H1 (cell line): ENCODE measurements at regions not wholly inside any gene's neighbourhood (a gene's known extent, or its start where the extent isn't known, plus 50 kb on each side); places are given as distances from the start of the nearest gene placed in this dataset.

Source experiments
- CTCF ChIA-PET: fragments of 300-600 bp; sonication (Branson Sonifier 250); formaldehyde crosslinking; loops from one replicate; lab custom pipeline; 2021; ENCODE audit not compliant: partially characterized antibody; lab: Charles Lee
- POLR2A ChIA-PET: fragments of 300-600 bp; sonication (Branson Sonifier 250); formaldehyde crosslinking; loops from one replicate; lab custom pipeline; 2021; ENCODE audit warnings: inconsistent platforms; ENCODE audit not compliant: partially characterized antibody; lab: Charles Lee
- DNase-seq, 2 experiments: peaks; one replicate each; pipeline versions ENCODE4 v3.0.0 to v3.0.0-alpha.2; 2010 to 2022; ENCODE audit warnings: low spot score in 2 of 2, low read depth in 1 of 2, mixed read lengths in 1 of 2
- FAIRE-seq: peaks from 2 replicates; lab custom pipeline; 2011; peaks lifted over from hg19 to GRCh38; lab: Jason Lieb, UNC
- H2AFZ ChIP-seq: 2 replicates; pipeline ENCODE4 v1.8.1; 2012; ENCODE audit warnings: low read length, inconsistent platforms
- H2AK5ac ChIP-seq: 2 replicates; pipeline ENCODE4 v1.6.1; 2013; ENCODE audit warnings: low read depth, low read length
- H2BK120ac ChIP-seq: replicated peaks from 2 replicates; pipeline ENCODE3; 2013; ENCODE audit warnings: low read depth, low read length, inconsistent platforms
- H2BK12ac ChIP-seq: 2 replicates; pipeline ENCODE4 v1.6.1; 2013; ENCODE audit warnings: low read depth, low read length
- H2BK15ac ChIP-seq: 2 replicates; pipeline ENCODE4 v1.6.1; 2013; ENCODE audit warnings: low read length
- H2BK20ac ChIP-seq: 2 replicates; pipeline ENCODE4 v1.6.1; 2013; ENCODE audit warnings: low read length
- H2BK5ac ChIP-seq: 2 replicates; pipeline ENCODE4 v1.6.1; 2013; ENCODE audit warnings: low read depth, low read length
- H3K14ac ChIP-seq: 2 replicates; pipeline ENCODE4 v1.6.1; 2013; ENCODE audit warnings: inconsistent platforms; ENCODE audit not compliant: insufficient read length
- H3K18ac ChIP-seq: 2 replicates; pipeline ENCODE4 v1.6.1; 2013; ENCODE audit warnings: low read length; ENCODE audit errors: extremely low read depth
- H3K23ac ChIP-seq: 2 replicates; pipeline ENCODE4 v1.6.1; 2013; ENCODE audit warnings: inconsistent platforms; ENCODE audit not compliant: insufficient read length
- H3K23me2 ChIP-seq: 2 replicates; pipeline ENCODE4 v1.6.1; 2013; ENCODE audit warnings: low read depth, low read length
- H3K27ac ChIP-seq: 2 replicates; pipeline ENCODE4 v1.6.1; 2011; ENCODE audit warnings: low read depth, low read length, inconsistent platforms
- H3K27me3 ChIP-seq, 4 experiments: replicated peaks in 1 of 4; 1 replicate in 1 of 4; 2 replicates in 3 of 4; pipeline versions ENCODE4 v1.6.1 to v1.8.1; 2011 to 2013; ENCODE audit warnings: low read length in 3 of 4, mild to moderate bottlenecking in 3 of 4, inconsistent platforms in 2 of 4, mixed read lengths in 2 of 4, moderate library complexity in 1 of 4; ENCODE audit not compliant: control insufficient read depth in 3 of 4, insufficient read depth in 3 of 4; ENCODE audit errors: extremely low read depth in 1 of 4
- H3K36me3 ChIP-seq, 4 experiments: 2 replicates each; pipeline versions ENCODE4 v1.6.1 to v1.8.1; 2011 to 2013; ENCODE audit warnings: mild to moderate bottlenecking in 4 of 4, low read length in 3 of 4, moderate library complexity in 2 of 4, control low read depth in 1 of 4, inconsistent platforms in 1 of 4; ENCODE audit not compliant: insufficient read depth in 4 of 4, control insufficient read depth in 2 of 4
- H3K4ac ChIP-seq: replicated peaks from 2 replicates; pipeline ENCODE3; 2013; ENCODE audit warnings: low read length, low read depth, mixed read lengths, inconsistent platforms; ENCODE audit not compliant: insufficient read length
- H3K4me1 ChIP-seq, 4 experiments: replicated peaks in 1 of 4; 1 replicate in 1 of 4; 2 replicates in 3 of 4; pipeline versions ENCODE4 v1.6.1 to v1.8.1; 2011 to 2013; ENCODE audit warnings: low read length in 3 of 4, inconsistent platforms in 2 of 4, mixed read lengths in 1 of 4; ENCODE audit not compliant: insufficient read depth in 4 of 4, control insufficient read depth in 3 of 4
- H3K4me2 ChIP-seq, 2 experiments: 2 replicates each; pipeline versions ENCODE4 v1.6.1 to v1.8.1; 2011 to 2013; ENCODE audit warnings: low read depth in 2 of 2, low read length in 2 of 2, control low read depth in 1 of 2, inconsistent platforms in 1 of 2, mild to moderate bottlenecking in 1 of 2; ENCODE audit not compliant: insufficient read depth in 1 of 2
- H3K4me3 ChIP-seq, 4 experiments: fragments of 200-600, 300-600 bp in 1 of 4; sonication (generic), shearing (Covaris generic), sonication (Bioruptor Twin) in 1 of 4; 2 replicates each; pipeline versions ENCODE4 v1.5.1 to v1.8.1; 2011 to 2016; ENCODE audit warnings: low read length in 4 of 4, low read depth in 3 of 4, control low read depth in 2 of 4, inconsistent platforms in 2 of 4, mild to moderate bottlenecking in 2 of 4, mixed read lengths in 1 of 4, moderate library complexity in 1 of 4; ENCODE audit not compliant: insufficient read depth in 2 of 4; ENCODE audit errors: extremely low read depth in 1 of 4
- H3K56ac ChIP-seq: replicated peaks from 2 replicates; pipeline ENCODE3; 2013; ENCODE audit warnings: low read depth, mild to moderate bottlenecking, mixed read lengths, low read length, inconsistent platforms; ENCODE audit not compliant: insufficient read length
- H3K79me1 ChIP-seq: 2 replicates; pipeline ENCODE4 v1.6.1; 2013; ENCODE audit warnings: low read depth, low read length, control low read depth
- H3K79me2 ChIP-seq, 2 experiments: 2 replicates each; pipeline versions ENCODE4 v1.6.1 to v1.8.1; 2012 to 2013; ENCODE audit warnings: low read length in 2 of 2, mild to moderate bottlenecking in 2 of 2, inconsistent platforms in 1 of 2; ENCODE audit not compliant: insufficient read depth in 2 of 2, control insufficient read depth in 1 of 2
- H3K9ac ChIP-seq, 4 experiments: replicated peaks in 1 of 4; 1 replicate in 1 of 4; 2 replicates in 3 of 4; pipeline versions ENCODE4 v1.6.1 to v1.8.1; 2011 to 2013; ENCODE audit warnings: low read depth in 3 of 4, low read length in 3 of 4, control low read depth in 2 of 4, mild to moderate bottlenecking in 2 of 4, moderate library complexity in 2 of 4, inconsistent platforms in 1 of 4; ENCODE audit errors: extremely low read depth in 1 of 4
- H3K9me3 ChIP-seq, 2 experiments: 2 replicates each; pipeline versions ENCODE4 v1.6.1 to v1.8.1; 2012 to 2013; ENCODE audit warnings: mild to moderate bottlenecking in 2 of 2, moderate library complexity in 2 of 2, control low read depth in 1 of 2, inconsistent platforms in 1 of 2, low read depth in 1 of 2, low read length in 1 of 2, mixed read lengths in 1 of 2; ENCODE audit not compliant: insufficient read depth in 2 of 2
- H4K20me1 ChIP-seq, 2 experiments: replicated peaks in 1 of 2; 2 replicates each; pipeline versions ENCODE3 to v1.8.1; 2011 to 2013; ENCODE audit warnings: inconsistent platforms in 2 of 2, low read length in 2 of 2, mild to moderate bottlenecking in 1 of 2; ENCODE audit not compliant: insufficient read depth in 2 of 2, control insufficient read depth in 1 of 2
- H4K5ac ChIP-seq: 2 replicates; pipeline ENCODE4 v1.6.1; 2013; ENCODE audit warnings: low read length, low read depth, mixed read lengths, inconsistent platforms; ENCODE audit not compliant: insufficient read length
- H4K8ac ChIP-seq: 2 replicates; pipeline ENCODE4 v1.8.0; 2013; ENCODE audit warnings: mild to moderate bottlenecking, moderate library complexity, low read length, inconsistent platforms; ENCODE audit not compliant: insufficient read depth; ENCODE audit errors: extremely low read depth
- H4K91ac ChIP-seq: replicated peaks from 2 replicates; pipeline ENCODE3; 2013; ENCODE audit warnings: low read length, mixed read lengths, inconsistent platforms; ENCODE audit not compliant: insufficient read length
- EGR1 ChIP-seq: IDR thresholded peaks from 2 replicates; pipeline ENCODE4 v1.6.1; 2011; ENCODE audit warnings: low read depth, low read length, borderline replicate concordance
- EP300 ChIP-seq, 2 experiments: IDR thresholded peaks; 1 replicate in 1 of 2; 2 replicates in 1 of 2; pipeline ENCODE4 v1.6.1; 2011 to 2012; ENCODE audit warnings: low read depth in 2 of 2, low read length in 2 of 2, mild to moderate bottlenecking in 2 of 2, borderline replicate concordance in 1 of 2, inconsistent platforms in 1 of 2, moderate library complexity in 1 of 2
- HDAC6 ChIP-seq: IDR thresholded peaks from one replicate; pipeline ENCODE4 v1.7.1; 2012; ENCODE audit warnings: low read depth, mild to moderate bottlenecking, inconsistent platforms, low read length, moderate library complexity
- KDM4A ChIP-seq: IDR thresholded peaks from one replicate; pipeline ENCODE4 v1.7.1; 2012; ENCODE audit warnings: low read depth, mild to moderate bottlenecking, moderate library complexity, low read length, inconsistent platforms; ENCODE audit not compliant: severe bottlenecking
- NANOG ChIP-seq: IDR thresholded peaks from 2 replicates; pipeline ENCODE4 v1.6.1; 2011; ENCODE audit warnings: low read length, low read depth, mild to moderate bottlenecking, inconsistent platforms; ENCODE audit not compliant: insufficient read depth, poor library complexity, severe bottlenecking
- PHF8 ChIP-seq: fragments of 200-600 bp; sonication (generic); conservative IDR thresholded peaks from 2 replicates; pipeline ENCODE4 v1.7.1; 2012; ENCODE audit warnings: low read depth, mild to moderate bottlenecking, inconsistent platforms, low read length, moderate library complexity
- POLR2A ChIP-seq, 2 experiments: IDR thresholded peaks; 1 replicate in 1 of 2; 2 replicates in 1 of 2; pipeline ENCODE4 v1.6.1; 2011; ENCODE audit warnings: low read depth in 2 of 2, low read length in 2 of 2, mild to moderate bottlenecking in 2 of 2; ENCODE audit errors: control extremely low read depth in 1 of 2
- RNF2 ChIP-seq: fragments of 200-900, 300-1000 bp; sonication (generic); IDR thresholded peaks from 2 replicates; pipeline ENCODE4 v1.7.1; 2016; ENCODE audit warnings: borderline replicate concordance, low read depth, mild to moderate bottlenecking, antibody characterized with exemption, low read length; ENCODE audit not compliant: poor library complexity, severe bottlenecking; ENCODE audit errors: missing control alignments
- SIN3A ChIP-seq, 2 experiments: IDR thresholded peaks in 1 of 2; conservative IDR thresholded peaks in 1 of 2; 2 replicates each; pipeline ENCODE4 v1.6.1; 2011 to 2012; ENCODE audit warnings: low read length in 2 of 2, improper control_type of control experiment in 1 of 2, low read depth in 1 of 2, mild to moderate bottlenecking in 1 of 2
- TEAD4 ChIP-seq: IDR thresholded peaks from 2 replicates; pipeline ENCODE4 v1.6.1; 2012; ENCODE audit warnings: low read depth, low read length, inconsistent platforms, mixed read lengths
- WGBS, 2 experiments: shearing (Covaris generic) in 1 of 2; methylation state at CpG; one replicate each; pipeline versions ENCODE4 v1.1.6 to v1.1.7; 2013 to 2015; ENCODE audit warnings: low lambda C conversion rate in 2 of 2, mixed read lengths in 2 of 2, inconsistent platforms in 1 of 2, low coverage in 1 of 2, missing lambda C conversion rate in 1 of 2; ENCODE audit not compliant: insufficient replicate concordance in 2 of 2, insufficient coverage in 1 of 2, insufficient read length in 1 of 2; ENCODE audit errors: extremely low coverage in 1 of 2, missing lambda C conversion rate in 1 of 2; 5-methylcytosine and 5-hydroxymethylcytosine counted together

DNA sequence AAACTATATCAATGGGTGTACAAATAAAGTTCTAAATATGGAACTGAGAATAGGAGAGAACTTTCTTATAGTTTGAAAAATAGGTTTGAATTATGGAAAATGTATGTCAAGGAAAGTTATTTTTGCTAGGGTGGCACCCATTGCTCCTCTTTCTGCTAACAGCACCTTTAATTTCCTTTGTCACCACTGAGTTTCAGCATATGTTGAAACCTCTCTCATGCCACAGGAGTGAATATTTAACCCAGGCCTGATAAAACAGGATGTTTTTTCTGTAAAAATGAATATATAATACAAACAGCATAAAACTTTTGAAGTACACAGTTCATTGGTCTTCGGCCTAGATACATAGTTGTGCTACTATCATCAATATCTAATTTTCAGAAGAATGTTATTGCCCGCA, 385.5 kb upstream of the ANO5 start:
- no peaks in the 10 kb centered on the region for H3K27me3 ChIP-seq
- no peak overlapping the region for H2AFZ ChIP-seq
- CTCF ChIA-PET, result no interaction called here
- no peaks in the 10 kb centered on the region for H3K4me1 ChIP-seq
- peaks cover 0 to 11% of the 10 kb centered on the region in 2 experiments; a peak in 1 of 4 replicates for H3K9me3 ChIP-seq
- FAIRE-seq (no peak), DNase-seq (no peak)
- H3K56ac ChIP-seq, result no peak overlapping the region
- H4K8ac ChIP-seq, result no peak overlapping the region
- H3K79me1 ChIP-seq, result no peaks in the 10 kb centered on the region
- no peak overlapping the region for H4K91ac ChIP-seq
- POLR2A ChIA-PET, result no interaction called here
- no peak overlapping the region for H2BK5ac ChIP-seq
- H2BK120ac ChIP-seq, result no peak overlapping the region
- no peaks in the 10 kb centered on the region for H3K79me2 ChIP-seq
- H3K4me2 ChIP-seq, result no peak overlapping the region
- H3K23me2 ChIP-seq, result no peaks in the 10 kb centered on the region
- no peak overlapping the region for H2BK12ac ChIP-seq
- no peak overlapping the region for H3K27ac ChIP-seq
- TF ChIP-seq PHF8, result no peak
- TF ChIP-seq KDM4A, result no peak
- no peak for TF ChIP-seq EP300 (IDR thresholded peaks at IDR 0.05; ENCODE audit: borderline replicate concordance in 1 of 2, low read depth in 2 of 2, low read length in 2 of 2)
- no peak for TF ChIP-seq POLR2A (IDR thresholded peaks at IDR 0.05; ENCODE audit: control extremely low read depth in 1 of 2, low read depth in 2 of 2, low read length in 2 of 2)
- no peak for TF ChIP-seq TEAD4
- TF ChIP-seq NANOG, result no peak
- no peak for TF ChIP-seq SIN3A (conservative IDR thresholded peaks at IDR 0.05 in 1 of 2, IDR thresholded peaks at IDR 0.05 in 1 of 2; ENCODE audit: low read depth in 1 of 2, low read length in 2 of 2)
- TF ChIP-seq HDAC6, result no peak
- no peak for TF ChIP-seq EGR1
- no peak for TF ChIP-seq RNF2
- no peaks in the 10 kb centered on the region for H3K36me3 ChIP-seq
- H3K4ac ChIP-seq, result no peak overlapping the region
- 38% methylated on average over 2 of the region's 2 CpGs; no CpG with 5 or more reads in 1 of the 2 experiments for WGBS, 2 experiments
- no peak overlapping the region for H3K23ac ChIP-seq
- H3K9ac ChIP-seq, result no peak overlapping the region
- H2AK5ac ChIP-seq, result no peak overlapping the region
- H3K4me3 ChIP-seq, result no peak overlapping the region
- no peak overlapping the region for H3K14ac ChIP-seq
- H3K18ac ChIP-seq, result no peak overlapping the region
- H4K20me1 ChIP-seq, result no peaks in the 10 kb centered on the region
- no peak overlapping the region for H2BK15ac ChIP-seq
- no peak overlapping the region for H2BK20ac ChIP-seq
- no peak overlapping the region for H4K5ac ChIP-seq
